ENCODE measurements at regions not wholly inside any gene's neighbourhood (a gene's known extent, or its start where the extent isn't known, plus 50 kb on each side); places are given as distances from the start of the nearest gene placed in this dataset.

DNA sequence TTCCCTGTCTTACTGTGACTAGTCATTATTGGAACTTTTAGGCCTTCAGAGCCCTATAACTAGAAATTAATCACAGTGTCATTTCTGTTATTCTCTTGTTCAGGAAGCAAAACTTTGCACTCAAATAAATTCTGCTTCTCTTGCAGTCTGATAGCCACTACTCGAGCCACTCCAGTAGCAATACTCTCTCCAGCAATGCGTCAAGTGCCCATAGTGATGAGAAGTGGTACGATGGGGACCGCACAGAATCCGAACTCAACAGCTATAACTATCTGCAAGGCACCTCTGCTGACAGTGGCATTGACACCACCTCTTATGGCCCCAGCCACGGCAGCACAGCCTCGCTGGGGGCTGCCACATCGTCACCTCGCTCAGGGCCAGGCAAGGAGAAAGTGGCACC, 223.2 kb upstream of the RGS6 start:
- Histone ChIP-seq H3K27ac (no peak overlapping the region), H3K27me3 (replicated peaks; ENCODE audit: insufficient read depth) (no peaks in the 10 kb centered on the region), H3K9me3 (no peaks in the 10 kb centered on the region), H3K4me1 (ENCODE audit: control insufficient read depth in 1 of 2, low read depth in 2 of 2) (peaks cover 22 to 32% of the 10 kb centered on the region in 2 donors), H3K4me3 (no peak overlapping the region), H3K36me3 (no peaks in the 10 kb centered on the region)
- no peak for DNase-seq (ENCODE audit: low spot score)
- ATAC-seq (ENCODE audit: insufficient number of reproducible peaks, low FRiP score, low read depth) = no peak
- TF ChIP-seq, protein P1, sequence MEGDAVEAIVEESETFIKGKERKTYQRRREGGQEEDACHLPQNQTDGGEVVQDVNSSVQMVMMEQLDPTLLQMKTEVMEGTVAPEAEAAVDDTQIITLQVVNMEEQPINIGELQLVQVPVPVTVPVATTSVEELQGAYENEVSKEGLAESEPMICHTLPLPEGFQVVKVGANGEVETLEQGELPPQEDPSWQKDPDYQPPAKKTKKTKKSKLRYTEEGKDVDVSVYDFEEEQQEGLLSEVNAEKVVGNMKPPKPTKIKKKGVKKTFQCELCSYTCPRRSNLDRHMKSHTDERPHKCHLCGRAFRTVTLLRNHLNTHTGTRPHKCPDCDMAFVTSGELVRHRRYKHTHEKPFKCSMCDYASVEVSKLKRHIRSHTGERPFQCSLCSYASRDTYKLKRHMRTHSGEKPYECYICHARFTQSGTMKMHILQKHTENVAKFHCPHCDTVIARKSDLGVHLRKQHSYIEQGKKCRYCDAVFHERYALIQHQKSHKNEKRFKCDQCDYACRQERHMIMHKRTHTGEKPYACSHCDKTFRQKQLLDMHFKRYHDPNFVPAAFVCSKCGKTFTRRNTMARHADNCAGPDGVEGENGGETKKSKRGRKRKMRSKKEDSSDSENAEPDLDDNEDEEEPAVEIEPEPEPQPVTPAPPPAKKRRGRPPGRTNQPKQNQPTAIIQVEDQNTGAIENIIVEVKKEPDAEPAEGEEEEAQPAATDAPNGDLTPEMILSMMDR (IDR thresholded peaks at IDR 0.05) = no peak

- Histone ChIP-seq H3K27ac (no peak overlapping the region), H3K4me1 (ENCODE audit: control insufficient read depth in 1 of 2, low read depth in 2 of 2) (peaks cover 25 to 38% of the 10 kb centered on the region in 2 donors)
- DNase-seq (ENCODE audit: low spot score) = no peak
Measured at GRCh38 chr14:71709987-71710386, 222.2 kb upstream of the RGS6 start.

GRCh38 chr14:71711125-71711524, 221.1 kb upstream of the RGS6 start:
- Histone ChIP-seq H3K27me3 (replicated peaks; ENCODE audit: insufficient read depth) (no peaks in the 10 kb centered on the region), H3K36me3 (no peaks in the 10 kb centered on the region), H3K4me3 (no peak overlapping the region), H3K27ac (peak overlapping the region; percentile 70 to 72), H3K9me3 (no peaks in the 10 kb centered on the region), H3K4me1 (ENCODE audit: control insufficient read depth in 1 of 2, low read depth in 2 of 2) (peaks cover 25 to 38% of the 10 kb centered on the region in 2 donors)
- ATAC-seq (ENCODE audit: insufficient number of reproducible peaks, low FRiP score, low read depth) (no peak), DNase-seq (ENCODE audit: low spot score) (no peak)
- TF ChIP-seq, protein P1 (IDR thresholded peaks at IDR 0.05) = no peak

More at GRCh38 chr14:71709987-71710386, 222.2 kb upstream of the RGS6 start:
- no peak for ATAC-seq (ENCODE audit: insufficient number of reproducible peaks, low FRiP score, low read depth)
- Histone ChIP-seq H3K36me3 (no peaks in the 10 kb centered on the region), H3K4me3 (no peak overlapping the region), H3K27me3 (replicated peaks; ENCODE audit: insufficient read depth) (no peaks in the 10 kb centered on the region), H3K9me3 (no peaks in the 10 kb centered on the region)
- TF ChIP-seq, protein P1 (IDR thresholded peaks at IDR 0.05) = no peak

- Histone ChIP-seq H3K36me3 (no peaks in the 10 kb centered on the region), H3K4me1 (ENCODE audit: control insufficient read depth in 1 of 2, low read depth in 2 of 2) (peaks cover 25 to 38% of the 10 kb centered on the region in 2 donors), H3K4me3 (peak overlapping the region; percentile 15), H3K27ac (peak overlapping the region; percentile 70 to 72), H3K27me3 (replicated peaks; ENCODE audit: insufficient read depth) (no peaks in the 10 kb centered on the region), H3K9me3 (no peaks in the 10 kb centered on the region)
- ATAC-seq (ENCODE audit: insufficient number of reproducible peaks, low FRiP score, low read depth) = peak; percentile 97
- TF ChIP-seq, protein P1 (IDR thresholded peaks at IDR 0.05) = no peak
- DNase-seq (ENCODE audit: low spot score) = no peak
Measured at GRCh38 chr14:71711619-71712018, 220.6 kb upstream of the RGS6 start.

- Histone ChIP-seq H3K4me1 (ENCODE audit: control insufficient read depth in 1 of 2, low read depth in 2 of 2) (peaks cover 25 to 38% of the 10 kb centered on the region in 2 donors), H3K9me3 (no peaks in the 10 kb centered on the region), H3K27ac (peak overlapping the region; percentile 41 to 70), H3K27me3 (replicated peaks; ENCODE audit: insufficient read depth) (no peaks in the 10 kb centered on the region), H3K36me3 (no peaks in the 10 kb centered on the region), H3K4me3 (no peak overlapping the region)
- no peak for ATAC-seq (ENCODE audit: insufficient number of reproducible peaks, low FRiP score, low read depth)
- TF ChIP-seq, protein P1 (IDR thresholded peaks at IDR 0.05) = no peak
- DNase-seq (ENCODE audit: low spot score) = no peak
Measured at GRCh38 chr14:71712478-71712877, 219.8 kb upstream of the RGS6 start.
